Stomach (tissue), 4 donors: ENCODE measurements at regions not wholly inside any gene's neighbourhood (a gene's known extent, or its start where the extent isn't known, plus 50 kb on each side); places are given as distances from the start of the nearest gene placed in this dataset.

Experiments used
- CTCF ChIP-seq, 7 experiments: fragments of 450-650 bp in 4 of 7; fragments of 200-600 bp in 3 of 7; sonication (generic) in 3 of 7; IDR thresholded peaks; one replicate each; pipeline ENCODE4 v1.5.1; 2016 to 2019; ENCODE audit warnings: antibody characterized with exemption in 7 of 7, control low read depth in 2 of 7, mild to moderate bottlenecking in 1 of 7
- POLR2AphosphoS5 ChIP-seq, 3 donors: sonication (generic); formaldehyde crosslinking; IDR thresholded peaks; one replicate each; pipeline ENCODE4 v1.6.1; 2016; ENCODE audit warnings: antibody characterized with exemption in 3 of 3

GRCh38 chr4:96845819-96846218 is 1005.9 kb downstream of the PDHA2 start:
- no peak for TF ChIP-seq POLR2AphosphoS5 (IDR thresholded peaks at IDR 0.05)
- TF ChIP-seq CTCF (IDR thresholded peaks at IDR 0.05): no peak
